ENCODE measurements at regions not wholly inside any gene's neighbourhood (a gene's known extent, or its start where the extent isn't known, plus 50 kb on each side); places are given as distances from the start of the nearest gene placed in this dataset.

DNA sequence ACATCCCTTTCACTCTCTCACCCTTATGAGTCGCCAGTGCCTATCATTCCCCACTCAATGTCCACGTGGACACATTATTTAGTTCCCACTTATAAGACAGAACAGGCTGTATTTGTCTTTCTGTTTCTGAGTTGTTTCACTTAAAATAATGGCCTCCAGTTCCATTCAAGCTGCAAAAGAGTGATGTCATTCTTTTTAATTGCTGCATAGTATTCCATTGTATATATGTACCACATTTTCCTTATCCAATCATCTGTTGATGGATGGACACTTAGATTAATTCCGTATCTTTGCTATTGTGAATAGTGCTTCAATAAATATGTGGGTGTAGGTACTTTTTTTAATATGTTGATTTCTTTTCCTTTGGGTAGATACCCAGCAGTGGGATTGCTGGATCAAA lies 79.1 kb downstream of the ZNF365 start:
- no peak for DNase-seq

DNA sequence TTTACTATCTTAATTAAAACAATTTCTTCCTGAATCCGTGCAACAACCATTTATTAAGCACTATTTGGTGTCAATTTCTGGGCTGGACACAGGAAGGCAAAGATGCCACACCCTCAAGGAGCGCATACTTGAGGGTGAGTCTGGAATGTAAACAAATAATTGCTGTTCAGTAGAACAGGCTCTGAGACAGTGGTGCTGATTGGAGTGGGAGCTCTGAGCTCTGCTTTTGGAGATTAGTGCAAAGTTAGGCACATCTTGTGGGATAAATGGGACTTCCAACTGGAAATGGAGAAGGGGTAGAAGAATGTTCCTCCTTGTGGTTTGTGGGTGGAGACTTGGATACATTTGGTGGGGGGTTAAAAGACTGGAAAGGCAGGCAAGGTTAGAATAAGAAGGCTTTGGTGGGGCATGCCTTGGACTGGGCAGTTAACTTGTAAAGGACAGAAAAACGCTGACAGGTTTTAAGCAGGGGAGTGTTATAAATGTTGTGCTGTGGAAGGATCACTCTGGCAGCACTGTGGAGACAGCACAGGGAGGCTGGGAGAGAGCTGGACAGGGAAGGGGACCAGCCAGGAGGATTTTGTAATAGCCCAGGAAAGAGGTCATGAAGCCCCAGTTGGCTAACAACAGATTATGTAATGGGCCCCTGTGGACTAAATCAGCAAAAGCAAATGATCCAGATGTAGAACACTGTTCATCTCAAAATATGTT lies 80.7 kb downstream of the ZNF365 start:
- DNase-seq, result no peak

DNA sequence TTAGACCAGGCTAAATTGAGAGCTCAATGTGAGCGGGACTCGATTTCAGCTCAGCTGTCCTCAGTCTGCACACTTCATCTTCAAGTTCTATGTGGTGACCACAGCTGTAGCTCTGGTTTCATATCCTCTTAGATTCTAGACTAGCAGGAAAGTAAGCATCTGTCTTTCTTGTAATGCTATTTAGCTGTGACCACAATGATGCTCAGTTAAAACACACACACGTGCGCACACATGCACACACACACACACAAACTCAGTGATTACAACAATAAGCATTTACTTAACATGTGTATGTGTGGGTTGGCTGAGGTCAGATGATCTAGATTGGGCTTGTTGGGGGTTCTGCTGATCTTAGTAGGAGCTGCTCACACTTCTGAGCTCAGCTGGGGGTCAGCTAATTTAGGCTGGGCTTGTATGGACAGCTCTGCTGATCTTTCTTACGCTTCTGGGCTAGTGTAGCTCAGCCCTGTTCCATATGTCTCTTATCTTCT lies 82.5 kb downstream of the ZNF365 start:
- no peak for DNase-seq

DNA sequence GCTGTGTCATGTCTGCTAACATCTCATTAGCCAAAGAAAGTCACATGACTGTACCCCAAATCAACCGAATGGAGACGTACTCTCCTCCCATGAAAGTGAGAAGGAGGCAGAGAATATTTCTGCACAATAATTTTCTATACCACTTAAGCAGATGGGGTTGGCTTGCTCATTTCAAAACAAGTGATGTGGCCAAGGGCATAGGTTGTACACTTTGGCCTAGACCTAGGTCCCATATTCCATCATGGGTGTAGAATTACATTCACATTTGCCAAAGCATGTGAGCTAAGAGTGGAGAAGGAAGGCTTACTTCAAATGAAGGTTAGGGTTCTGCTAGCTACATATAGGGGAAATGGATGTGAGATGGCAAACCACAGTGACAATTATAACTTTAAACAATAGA lies 83.0 kb downstream of the ZNF365 start:
- no peak for DNase-seq

DNA sequence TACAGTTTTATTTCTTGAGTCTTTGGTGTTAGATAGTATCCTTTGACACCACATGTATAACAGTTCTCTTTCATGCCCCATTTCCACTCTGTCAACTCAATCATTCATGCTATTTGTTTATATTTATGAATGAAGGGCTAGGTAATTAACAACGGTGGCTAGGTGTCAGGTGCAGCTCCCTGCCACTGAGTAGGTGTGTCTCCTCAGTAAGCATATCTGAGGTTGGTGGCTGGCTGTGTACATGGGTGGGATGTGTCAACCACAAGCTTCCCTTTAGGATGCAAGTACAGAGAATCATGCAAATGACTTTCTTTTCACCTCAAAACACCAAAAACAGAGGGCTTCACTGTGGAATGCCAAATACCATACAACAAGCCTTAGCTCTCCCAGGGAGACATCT lies 83.4 kb downstream of the ZNF365 start:
- DNase-seq, result no peak

DNA sequence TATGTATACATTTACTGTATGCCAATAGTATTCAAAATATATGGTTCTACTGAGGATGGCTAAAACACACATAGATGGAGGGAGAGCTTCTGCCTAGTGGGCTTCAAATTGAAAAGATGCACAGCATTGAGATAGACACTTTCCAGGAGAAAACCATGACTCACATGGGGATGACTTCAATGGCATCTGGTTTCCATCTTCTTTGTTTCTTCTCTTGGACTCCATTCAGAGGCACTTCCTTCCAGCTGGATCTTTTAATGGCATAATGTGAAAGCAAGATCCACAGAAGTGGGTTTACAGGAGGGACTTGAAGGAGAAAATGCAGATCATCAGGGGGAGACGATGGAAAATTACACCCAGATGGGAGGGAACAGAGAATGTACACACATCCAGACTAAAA lies 84.9 kb downstream of the ZNF365 start:
- DNase-seq, result no peak

DNA sequence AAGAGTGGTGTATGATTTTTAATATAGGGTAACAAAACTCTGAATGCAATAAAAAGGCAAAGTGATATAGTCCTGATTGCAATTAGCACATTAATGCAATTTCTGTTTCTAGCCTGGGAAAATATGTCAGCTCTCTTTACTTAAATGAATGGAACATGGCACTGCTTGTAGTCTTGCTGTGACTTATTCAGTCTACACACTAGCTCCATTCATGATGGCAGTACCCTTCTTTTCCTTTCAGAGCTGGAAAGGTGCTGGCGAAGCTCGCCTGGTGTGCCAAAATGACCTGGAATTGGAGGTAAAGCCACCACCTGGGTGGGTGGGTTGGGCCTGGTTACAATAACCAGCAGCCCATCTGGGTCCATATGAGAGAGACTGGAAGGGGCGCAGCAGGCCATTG lies 85.3 kb downstream of the ZNF365 start:
- no peak for DNase-seq

DNA sequence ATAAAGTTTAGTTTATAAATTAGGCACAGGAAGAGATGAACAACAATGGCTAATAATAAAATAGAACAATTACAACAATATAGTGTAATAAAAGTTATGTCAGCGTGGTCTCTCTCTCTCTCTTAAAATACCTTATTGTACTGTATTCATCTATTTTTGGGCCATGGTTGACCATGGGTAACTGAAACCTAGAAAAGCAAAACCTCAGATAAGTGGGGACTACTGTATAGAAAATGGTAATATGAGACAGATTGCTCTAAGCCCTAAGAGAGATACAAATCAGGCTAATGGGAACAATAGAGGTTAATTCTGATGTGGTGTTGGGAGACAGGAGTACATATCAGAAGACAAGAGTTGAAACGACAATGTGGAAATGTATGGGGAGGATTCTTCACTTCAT lies 86.2 kb downstream of the ZNF365 start:
- DNase-seq, result no peak

DNA sequence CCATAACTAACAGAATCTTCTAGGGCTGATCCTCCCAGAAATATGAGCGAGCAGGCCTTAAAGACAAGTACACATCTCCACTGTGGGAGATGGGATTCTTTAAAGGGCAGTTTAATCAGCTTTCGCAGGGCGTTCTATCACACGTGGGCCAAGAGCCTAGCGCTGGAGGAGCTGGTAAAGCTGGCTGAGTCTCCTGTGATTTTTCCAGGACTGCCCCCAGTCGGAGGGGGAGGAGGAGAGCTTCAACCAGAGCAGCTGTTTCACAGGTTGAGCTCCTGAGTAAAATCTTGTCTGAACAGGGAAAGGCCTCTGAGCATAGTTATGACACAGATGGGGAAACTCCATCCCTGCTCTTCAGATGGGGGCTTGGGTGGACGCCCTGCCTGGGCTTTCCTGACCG lies 87.0 kb downstream of the ZNF365 start:
- DNase-seq, result no peak

DNA sequence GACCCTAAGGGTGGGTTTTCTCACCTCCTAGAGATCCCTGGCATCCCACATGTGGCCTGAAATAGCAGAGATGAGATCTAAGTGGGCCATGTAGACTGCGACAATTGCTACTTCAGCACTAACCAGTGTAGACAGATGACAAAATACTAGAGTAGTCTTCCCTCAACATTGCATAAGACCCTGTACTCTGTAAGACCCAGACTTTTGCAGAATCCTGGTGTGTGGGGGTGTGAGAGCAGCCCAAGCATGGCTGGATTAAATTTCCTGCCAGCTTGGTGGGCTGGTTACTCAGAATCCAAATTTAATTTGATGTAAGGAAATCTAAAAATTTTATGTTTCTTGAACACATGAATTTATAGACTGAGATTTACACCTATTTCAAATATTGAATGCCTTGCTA lies 88.3 kb downstream of the ZNF365 start:
- DNase-seq, result no peak

DNA sequence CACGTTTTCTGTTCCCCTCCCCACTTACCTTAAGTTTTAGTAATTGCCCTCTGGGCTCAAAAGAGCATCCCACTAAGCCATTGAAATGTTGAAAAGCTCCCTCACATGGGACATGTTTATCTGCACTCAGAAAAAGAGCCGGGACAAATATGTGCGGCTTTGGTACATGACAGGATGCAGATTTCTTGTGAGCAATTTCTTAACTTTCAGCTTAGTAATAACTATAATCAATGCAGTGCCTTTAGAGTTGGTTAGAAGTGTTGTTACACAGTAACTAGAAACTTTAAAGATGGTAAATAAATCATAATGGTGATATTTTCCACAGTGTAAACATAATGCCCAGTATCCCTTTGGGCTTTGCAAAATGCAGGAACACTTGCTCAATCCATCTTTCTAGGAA lies 89.2 kb downstream of the ZNF365 start:
- no peak for DNase-seq

DNA sequence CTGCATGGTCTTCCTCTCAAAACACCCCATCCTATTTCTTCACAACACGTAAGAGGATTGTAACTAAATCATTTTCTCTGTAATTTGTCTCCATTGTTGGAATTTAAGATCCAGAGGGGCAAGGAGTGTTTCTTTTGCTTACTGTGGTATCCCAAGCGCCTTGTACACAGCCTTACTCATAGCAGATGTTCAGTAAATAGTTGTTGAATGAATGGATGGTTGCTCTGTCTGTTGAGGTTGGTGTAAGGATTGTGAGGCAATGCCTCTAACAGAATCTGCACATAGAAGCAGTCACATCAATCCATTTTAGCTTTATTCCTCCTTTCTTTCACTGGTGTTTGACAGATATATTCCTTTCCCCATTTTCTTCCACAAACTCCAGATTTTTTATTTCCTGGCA lies 90.1 kb downstream of the ZNF365 start:
- DNase-seq, result no peak

DNA sequence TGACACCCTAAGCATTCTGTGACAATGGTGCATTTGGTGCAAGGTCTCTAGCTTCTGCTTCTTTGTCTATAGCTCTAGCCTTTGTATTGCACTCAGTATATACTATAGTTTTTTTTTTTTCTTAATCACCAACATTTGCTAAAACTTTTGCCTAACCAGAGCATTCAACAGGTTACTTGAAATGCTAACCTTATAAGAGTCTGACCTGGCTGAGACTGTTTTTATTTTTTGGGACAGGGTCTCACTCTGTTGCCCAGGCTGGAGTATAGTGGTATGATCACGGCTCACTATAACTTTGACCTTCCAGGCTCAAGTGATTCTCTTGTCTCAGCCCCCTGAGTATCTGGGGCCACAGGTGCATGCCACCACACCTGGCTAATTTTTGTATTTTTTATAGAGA lies 92.4 kb downstream of the ZNF365 start:
- no peak for DNase-seq

DNA sequence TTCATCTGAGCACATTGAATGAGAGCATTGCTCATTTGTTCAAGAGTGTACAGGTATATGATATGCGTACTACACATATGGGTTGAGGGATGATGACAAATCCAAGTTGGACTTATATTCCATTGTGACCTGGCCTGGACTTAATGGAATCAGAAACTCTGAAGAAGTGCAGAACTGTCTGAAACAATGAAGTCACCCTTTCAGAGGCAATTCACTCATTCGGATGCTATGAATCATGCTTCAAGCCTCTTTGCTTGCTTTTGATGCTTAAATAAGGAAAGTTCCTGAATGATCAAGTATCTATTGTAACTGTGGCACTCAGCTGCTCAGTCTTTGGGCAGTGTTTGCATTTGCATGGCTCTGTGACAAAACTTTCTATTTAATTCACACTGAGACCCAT lies 93.4 kb downstream of the ZNF365 start:
- no peak for DNase-seq

DNA sequence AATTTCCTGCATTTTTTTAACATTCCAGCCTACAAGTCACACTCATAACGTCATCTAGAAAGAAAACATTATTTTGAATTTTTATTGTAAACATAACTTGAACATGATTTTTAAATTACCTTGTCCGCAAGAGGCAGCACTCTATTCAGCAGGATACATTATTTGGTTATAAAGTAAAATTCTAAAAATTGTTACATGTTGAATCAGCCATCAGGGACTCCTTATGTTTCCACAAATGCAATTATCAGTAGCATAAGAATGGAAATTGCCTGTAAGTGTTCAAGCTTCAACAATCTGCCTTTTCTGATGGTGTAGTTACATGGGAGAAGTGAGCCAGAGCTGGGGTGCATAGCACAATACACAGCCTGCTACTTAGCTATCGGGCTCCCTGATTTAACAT lies 97.5 kb downstream of the ZNF365 start:
- DNase-seq, result no peak

DNA sequence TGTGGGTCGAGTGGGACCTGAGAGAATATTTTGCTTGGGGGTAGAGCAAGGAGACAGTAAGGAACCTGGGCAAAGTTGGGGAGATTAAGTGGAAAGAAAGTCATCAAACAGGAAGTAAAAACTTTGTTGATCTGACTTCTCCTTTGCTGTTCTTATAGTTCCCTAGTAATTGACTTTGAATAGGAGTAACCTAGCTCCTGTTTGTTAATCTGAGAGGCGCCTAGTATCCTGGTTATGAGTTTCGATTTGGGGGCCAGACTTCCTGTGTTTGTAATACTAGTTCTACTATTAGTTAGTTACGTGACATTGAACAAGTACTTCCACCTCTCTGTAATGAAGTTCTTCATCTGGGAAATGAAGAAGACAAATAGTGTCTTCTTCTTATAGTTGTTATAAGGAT lies 99.1 kb downstream of the ZNF365 start:
- no peak for DNase-seq

DNA sequence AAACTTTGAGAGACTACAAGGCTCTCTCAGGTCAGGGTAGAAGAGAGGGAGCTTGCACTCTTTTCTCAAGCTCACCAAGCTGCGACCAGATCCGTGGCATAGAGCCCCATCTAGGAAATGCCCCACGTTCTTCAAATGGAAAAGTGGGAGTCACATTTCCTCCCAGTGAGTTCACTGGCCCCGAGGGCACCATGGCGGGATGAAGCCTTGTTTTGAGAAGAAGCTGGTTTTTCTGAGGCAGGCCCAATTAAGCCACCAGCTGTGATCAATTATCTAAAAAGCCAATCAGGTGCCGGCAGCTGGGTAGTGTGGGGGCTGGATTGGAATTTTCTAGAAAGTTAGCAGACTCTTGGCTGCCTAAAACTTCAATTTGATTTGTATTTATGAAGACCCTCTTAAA lies 101.4 kb downstream of the ZNF365 start:
- DNase-seq, result no peak

DNA sequence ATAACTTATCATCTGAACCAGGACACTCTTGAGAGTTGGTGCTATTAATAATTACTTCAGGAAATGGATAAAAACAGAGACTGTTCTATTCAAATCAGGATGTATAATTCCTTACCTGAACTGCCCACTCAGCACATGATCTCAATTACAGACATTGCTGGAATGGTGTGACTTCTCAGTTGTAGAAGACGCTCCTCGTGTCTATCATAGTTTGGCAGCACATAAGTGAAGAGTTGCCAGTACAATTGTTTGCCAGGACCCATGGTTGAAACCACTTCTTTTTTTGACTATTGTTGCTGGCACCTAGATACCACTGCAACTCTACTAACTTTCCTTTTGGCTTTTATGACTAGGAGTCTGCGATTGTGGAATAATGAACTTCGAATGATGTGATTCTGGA lies 105.4 kb downstream of the ZNF365 start:
- no peak for DNase-seq

DNA sequence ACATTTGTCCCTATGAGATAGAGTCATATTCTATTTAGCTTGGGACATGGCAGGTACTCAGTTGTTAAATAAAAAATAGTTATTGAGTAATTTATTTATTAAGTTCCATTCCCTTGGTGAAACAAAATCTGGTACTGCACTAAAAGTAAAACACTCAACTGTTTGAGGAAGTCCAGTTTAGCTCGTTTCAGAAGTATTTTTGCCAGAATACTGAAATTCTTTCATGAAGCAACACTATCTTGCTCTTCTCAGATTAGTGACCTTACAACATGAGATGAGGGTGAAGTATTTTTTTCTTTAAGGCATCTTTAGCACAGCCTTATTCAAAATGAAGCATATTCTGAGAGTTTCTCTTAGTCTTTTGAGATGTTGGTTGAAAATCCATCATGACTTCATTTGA lies 106.0 kb downstream of the ZNF365 start:
- DNase-seq, result no peak

DNA sequence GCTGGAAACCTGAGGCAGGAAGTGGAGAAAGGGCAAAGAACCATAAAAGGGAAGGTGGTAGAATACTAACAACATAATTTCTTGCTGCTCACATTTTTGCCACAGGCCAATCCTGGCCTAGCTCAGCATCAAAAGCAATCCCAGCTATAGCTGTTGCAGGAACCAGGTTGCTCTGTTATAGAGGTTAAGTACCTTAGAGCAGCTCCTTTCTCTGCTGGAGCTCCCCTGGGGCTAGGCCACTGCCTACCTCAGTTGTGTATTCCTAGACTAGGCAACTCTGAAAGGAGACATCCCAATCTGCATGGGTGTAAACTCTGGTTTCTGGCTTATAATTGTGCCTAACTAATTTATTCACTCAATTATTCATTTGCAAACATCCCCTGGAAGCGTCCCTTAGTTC lies 108.4 kb downstream of the ZNF365 start:
- no peak for DNase-seq

DNA sequence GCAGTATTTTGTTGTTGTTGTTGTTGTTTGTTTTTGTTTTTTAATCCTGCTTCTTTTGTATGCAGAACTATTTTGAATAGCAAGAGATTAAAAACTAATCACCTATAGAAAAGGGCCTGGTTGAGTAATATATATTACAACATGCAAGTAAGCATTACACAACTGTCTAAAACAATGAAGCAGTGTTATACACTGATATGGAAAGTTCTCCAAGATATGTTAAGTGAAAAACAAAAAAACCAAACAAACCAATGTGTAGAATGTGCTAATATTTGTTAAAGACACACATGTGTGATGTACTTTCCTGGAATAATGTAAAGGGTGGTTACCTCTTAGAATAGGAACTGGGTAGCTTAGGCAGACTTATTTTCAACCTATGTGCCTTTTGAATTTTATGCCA lies 117.4 kb downstream of the ZNF365 start:
- DNase-seq, result no peak

DNA sequence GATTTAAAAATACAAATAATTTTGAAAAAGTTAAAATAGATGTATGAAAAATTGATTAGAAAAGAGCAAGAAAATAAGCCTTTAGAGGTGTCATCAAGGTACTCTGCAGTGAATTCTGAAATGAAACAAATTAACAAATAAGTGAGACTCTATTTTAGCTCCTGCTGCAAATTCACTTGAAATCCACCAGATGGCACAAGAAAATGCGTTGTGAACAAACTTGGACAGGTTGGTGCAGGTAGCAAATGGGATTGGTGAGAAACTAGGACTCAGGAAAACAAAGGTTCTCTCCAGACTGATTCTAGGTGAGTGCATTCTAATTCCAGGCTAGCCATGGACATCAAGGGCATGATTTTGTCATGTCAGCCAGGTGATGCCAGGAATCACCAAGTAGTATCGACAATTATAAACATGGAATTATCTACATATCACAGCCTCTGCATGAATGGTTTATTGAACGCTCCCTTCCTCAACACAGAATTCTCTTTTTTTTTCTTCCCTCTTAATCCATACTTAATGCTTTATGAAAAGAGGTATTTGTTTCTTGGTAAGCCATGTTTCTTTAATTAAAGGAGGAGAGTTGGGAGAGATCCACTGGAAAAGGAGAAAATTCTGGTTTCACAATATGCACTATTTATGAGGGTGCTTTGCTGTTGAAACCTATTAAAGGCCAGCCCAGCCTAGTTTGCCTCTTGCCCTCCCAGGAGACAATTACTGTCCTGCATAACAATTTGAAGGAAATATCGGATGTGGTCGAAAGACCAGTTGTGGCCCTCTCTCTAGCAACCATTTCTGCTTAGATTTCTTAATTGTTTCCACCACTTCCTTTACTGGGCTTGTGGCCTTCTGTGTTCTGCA lies 118.1 kb downstream of the ZNF365 start:
- peak; percentile 4 for DNase-seq

DNA sequence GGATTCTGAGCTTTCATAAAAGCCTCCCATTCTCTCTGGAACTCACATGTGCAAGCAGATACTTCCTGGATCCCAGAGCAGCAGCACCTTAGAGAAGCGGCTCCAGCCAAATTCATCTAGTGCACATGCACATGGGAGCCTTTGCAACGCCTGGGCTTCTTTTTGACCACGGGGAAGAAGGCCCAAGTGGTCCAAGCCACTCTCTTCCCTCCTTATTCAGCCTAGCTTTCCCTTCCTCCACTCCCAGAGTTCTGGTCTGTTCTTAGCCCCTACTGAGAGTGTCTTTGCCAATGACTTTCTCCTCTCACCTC lies 118.7 kb downstream of the ZNF365 start:
- no peak for DNase-seq

DNA sequence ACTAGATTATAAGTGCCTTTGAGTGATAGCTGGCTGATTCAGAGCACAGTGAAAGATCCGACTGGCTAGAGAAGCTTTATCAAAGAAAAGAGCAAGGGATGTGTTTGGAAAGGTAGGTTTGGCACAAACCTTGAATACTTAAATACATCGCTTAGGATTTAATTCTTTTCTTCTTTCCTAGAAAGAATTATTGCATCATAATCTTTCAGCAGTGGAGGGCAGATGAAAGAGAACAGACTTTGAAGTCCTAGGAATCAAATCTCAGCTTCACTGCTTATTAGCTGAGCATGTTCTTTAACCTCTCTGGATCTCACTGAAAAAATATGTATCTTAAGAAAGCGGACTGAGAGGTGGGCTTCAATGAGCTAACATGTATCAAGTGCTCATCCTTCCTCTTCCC lies 122.8 kb downstream of the ZNF365 start:
- DNase-seq, result no peak

DNA sequence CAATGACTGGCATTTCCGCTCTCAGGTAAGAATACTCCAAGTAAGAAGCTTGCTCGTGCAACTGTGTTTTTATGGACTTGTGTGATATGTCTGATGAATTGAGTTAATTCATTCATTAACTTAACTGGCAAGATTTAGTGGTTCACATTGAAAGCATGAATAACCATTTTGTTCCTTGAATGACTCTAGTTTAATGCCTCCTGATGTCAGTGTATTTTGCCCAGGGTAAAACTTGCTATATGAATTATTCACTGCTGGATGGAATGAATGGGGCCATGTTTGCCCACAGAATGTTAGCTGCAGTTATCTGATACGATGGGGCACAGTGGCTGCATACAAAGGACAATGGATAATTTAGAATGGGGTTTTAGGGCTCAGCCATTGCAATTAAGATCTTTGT lies 124.1 kb downstream of the ZNF365 start:
- no peak for DNase-seq
